ENCODE measurements at regions not wholly inside any gene's neighbourhood (a gene's known extent, or its start where the extent isn't known, plus 50 kb on each side); places are given as distances from the start of the nearest gene placed in this dataset.

DNA sequence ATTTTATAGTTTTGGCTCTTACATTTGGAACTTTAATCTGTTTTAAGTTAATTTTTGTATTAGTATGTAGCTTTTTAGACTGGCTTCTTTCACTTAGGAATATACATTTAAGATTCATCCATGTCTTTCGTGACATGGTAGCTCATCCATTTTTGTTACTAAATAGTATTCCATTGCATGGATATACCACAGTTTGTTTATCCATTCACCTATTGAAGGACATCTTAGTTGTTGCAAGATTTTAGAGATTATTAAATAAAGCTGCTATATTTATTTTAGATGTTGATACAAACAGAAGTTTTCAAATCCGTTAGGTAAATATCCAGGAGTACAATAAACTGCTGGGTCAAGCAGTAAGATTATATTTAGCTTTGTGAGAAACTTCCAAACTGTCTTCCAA lies 58.0 kb upstream of the ZNF521 start:
- TF ChIP-seq POLR2A (IDR thresholded peaks at IDR 0.05; ENCODE audit: low read length) (no peak), GATA1 (IDR thresholded peaks at IDR 0.05; ENCODE audit: low read depth, low read length) (no peak)
